H1 (cell line): ENCODE measurements at regions not wholly inside any gene's neighbourhood (a gene's known extent, or its start where the extent isn't known, plus 50 kb on each side); places are given as distances from the start of the nearest gene placed in this dataset.

Experiments used
- SIN3A ChIP-seq, 2 experiments: IDR thresholded peaks in 1 of 2; conservative IDR thresholded peaks in 1 of 2; 2 replicates each; pipeline ENCODE4 v1.6.1; 2011 to 2012; ENCODE audit warnings: low read length in 2 of 2, improper control_type of control experiment in 1 of 2, low read depth in 1 of 2, mild to moderate bottlenecking in 1 of 2
- TEAD4 ChIP-seq: IDR thresholded peaks from 2 replicates; pipeline ENCODE4 v1.6.1; 2012; ENCODE audit warnings: low read depth, low read length, inconsistent platforms, mixed read lengths
- TF ChIP-seq, protein P1 (sequence below): fragments of 300-600 bp; sonication (generic); IDR thresholded peaks from 2 replicates; pipeline ENCODE4 v1.7.1; 2012; ENCODE audit warnings: low read length, moderate library complexity, mild to moderate bottlenecking, inconsistent platforms; ENCODE audit not compliant: insufficient replicate concordance

- TF ChIP-seq, protein P1, sequence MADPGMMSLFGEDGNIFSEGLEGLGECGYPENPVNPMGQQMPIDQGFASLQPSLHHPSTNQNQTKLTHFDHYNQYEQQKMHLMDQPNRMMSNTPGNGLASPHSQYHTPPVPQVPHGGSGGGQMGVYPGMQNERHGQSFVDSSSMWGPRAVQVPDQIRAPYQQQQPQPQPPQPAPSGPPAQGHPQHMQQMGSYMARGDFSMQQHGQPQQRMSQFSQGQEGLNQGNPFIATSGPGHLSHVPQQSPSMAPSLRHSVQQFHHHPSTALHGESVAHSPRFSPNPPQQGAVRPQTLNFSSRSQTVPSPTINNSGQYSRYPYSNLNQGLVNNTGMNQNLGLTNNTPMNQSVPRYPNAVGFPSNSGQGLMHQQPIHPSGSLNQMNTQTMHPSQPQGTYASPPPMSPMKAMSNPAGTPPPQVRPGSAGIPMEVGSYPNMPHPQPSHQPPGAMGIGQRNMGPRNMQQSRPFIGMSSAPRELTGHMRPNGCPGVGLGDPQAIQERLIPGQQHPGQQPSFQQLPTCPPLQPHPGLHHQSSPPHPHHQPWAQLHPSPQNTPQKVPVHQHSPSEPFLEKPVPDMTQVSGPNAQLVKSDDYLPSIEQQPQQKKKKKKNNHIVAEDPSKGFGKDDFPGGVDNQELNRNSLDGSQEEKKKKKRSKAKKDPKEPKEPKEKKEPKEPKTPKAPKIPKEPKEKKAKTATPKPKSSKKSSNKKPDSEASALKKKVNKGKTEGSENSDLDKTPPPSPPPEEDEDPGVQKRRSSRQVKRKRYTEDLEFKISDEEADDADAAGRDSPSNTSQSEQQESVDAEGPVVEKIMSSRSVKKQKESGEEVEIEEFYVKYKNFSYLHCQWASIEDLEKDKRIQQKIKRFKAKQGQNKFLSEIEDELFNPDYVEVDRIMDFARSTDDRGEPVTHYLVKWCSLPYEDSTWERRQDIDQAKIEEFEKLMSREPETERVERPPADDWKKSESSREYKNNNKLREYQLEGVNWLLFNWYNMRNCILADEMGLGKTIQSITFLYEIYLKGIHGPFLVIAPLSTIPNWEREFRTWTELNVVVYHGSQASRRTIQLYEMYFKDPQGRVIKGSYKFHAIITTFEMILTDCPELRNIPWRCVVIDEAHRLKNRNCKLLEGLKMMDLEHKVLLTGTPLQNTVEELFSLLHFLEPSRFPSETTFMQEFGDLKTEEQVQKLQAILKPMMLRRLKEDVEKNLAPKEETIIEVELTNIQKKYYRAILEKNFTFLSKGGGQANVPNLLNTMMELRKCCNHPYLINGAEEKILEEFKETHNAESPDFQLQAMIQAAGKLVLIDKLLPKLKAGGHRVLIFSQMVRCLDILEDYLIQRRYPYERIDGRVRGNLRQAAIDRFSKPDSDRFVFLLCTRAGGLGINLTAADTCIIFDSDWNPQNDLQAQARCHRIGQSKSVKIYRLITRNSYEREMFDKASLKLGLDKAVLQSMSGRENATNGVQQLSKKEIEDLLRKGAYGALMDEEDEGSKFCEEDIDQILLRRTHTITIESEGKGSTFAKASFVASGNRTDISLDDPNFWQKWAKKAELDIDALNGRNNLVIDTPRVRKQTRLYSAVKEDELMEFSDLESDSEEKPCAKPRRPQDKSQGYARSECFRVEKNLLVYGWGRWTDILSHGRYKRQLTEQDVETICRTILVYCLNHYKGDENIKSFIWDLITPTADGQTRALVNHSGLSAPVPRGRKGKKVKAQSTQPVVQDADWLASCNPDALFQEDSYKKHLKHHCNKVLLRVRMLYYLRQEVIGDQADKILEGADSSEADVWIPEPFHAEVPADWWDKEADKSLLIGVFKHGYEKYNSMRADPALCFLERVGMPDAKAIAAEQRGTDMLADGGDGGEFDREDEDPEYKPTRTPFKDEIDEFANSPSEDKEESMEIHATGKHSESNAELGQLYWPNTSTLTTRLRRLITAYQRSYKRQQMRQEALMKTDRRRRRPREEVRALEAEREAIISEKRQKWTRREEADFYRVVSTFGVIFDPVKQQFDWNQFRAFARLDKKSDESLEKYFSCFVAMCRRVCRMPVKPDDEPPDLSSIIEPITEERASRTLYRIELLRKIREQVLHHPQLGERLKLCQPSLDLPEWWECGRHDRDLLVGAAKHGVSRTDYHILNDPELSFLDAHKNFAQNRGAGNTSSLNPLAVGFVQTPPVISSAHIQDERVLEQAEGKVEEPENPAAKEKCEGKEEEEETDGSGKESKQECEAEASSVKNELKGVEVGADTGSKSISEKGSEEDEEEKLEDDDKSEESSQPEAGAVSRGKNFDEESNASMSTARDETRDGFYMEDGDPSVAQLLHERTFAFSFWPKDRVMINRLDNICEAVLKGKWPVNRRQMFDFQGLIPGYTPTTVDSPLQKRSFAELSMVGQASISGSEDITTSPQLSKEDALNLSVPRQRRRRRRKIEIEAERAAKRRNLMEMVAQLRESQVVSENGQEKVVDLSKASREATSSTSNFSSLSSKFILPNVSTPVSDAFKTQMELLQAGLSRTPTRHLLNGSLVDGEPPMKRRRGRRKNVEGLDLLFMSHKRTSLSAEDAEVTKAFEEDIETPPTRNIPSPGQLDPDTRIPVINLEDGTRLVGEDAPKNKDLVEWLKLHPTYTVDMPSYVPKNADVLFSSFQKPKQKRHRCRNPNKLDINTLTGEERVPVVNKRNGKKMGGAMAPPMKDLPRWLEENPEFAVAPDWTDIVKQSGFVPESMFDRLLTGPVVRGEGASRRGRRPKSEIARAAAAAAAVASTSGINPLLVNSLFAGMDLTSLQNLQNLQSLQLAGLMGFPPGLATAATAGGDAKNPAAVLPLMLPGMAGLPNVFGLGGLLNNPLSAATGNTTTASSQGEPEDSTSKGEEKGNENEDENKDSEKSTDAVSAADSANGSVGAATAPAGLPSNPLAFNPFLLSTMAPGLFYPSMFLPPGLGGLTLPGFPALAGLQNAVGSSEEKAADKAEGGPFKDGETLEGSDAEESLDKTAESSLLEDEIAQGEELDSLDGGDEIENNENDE, result no peak
- TF ChIP-seq SIN3A (conservative IDR thresholded peaks at IDR 0.05 in 1 of 2, IDR thresholded peaks at IDR 0.05 in 1 of 2; ENCODE audit: low read depth in 1 of 2, low read length in 2 of 2), result no peak
- no peak for TF ChIP-seq TEAD4
Measured at GRCh38 chrX:122475306-122475705, 708.8 kb upstream of the GRIA3 start (continued).
